ENCODE measurements at regions not wholly inside any gene's neighbourhood (a gene's known extent, or its start where the extent isn't known, plus 50 kb on each side); places are given as distances from the start of the nearest gene placed in this dataset.

DNA sequence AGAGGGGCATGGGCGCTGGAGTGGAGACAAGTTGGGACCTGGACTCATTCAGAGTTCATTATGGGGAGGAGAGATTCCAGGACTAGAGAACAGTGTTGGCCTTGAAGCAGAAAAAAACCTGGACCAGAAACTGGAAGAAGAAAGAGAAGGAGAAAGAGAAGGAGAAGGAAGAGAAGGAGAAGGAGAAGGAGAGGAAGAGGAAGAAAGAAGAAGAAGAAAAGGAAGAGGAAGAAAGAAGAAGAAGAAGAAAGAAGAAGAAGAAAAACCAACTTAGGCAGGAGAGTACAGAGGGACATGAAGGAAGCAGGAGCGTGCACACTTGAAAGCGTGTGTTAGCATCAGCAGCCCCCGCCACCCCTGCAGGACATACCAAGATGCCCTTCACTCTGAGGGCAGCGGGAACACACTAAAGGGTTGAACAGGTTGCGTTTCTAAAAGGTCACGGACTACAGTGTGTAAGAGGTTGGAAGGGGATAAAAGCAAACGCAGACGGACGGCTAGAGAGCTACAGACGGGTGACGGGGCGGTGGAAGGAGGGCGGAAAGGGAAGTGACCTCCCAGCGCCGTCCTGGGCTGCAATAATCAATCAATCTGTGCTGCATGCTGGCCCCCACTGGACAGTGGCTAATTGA is 95.3 kb downstream of the SEC61G start:
- Mint-ChIP-seq H3K27me3 (peaks cover 36% of the 10 kb centered on the region), H3K36me3 (ENCODE audit: low read depth) (no peaks in the 10 kb centered on the region), H3K27ac (no peak overlapping the region), H3K4me3 (peak overlapping the region; percentile 51), H3K4me1 (peaks cover 11% of the 10 kb centered on the region), H3K9me3 (peaks cover 4% of the 10 kb centered on the region)
- no peak for ATAC-seq (replicated peaks)

DNA sequence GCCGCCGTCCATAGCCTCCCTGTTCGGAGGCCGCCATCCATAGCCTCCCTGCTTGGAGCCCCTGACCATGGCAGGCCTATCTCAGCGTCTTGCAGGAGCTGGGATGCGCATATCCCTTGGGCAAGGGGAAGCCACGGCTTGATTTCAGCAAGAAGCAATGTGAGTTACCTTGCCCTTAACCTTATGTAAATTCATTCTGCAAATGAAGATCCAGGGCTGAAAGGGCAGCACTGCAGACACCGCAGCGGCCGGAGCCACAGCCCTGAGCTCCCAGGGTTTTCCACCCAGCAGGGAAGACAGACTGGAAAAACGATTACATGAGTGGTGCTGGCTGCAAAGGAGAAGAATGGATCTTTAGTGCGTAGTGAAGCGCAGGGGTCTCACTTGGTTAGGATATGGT is 95.8 kb downstream of the SEC61G start:
- peaks cover 4% of the 10 kb centered on the region for H3K9me3 Mint-ChIP-seq
- peak overlapping the region; percentile 51 for H3K4me3 Mint-ChIP-seq
- no peak overlapping the region for H3K27ac Mint-ChIP-seq
- H3K4me1 Mint-ChIP-seq: peaks cover 11% of the 10 kb centered on the region
- H3K27me3 Mint-ChIP-seq: peaks cover 36% of the 10 kb centered on the region
- no peaks in the 10 kb centered on the region for H3K36me3 Mint-ChIP-seq (ENCODE audit: low read depth)
- no peak for ATAC-seq (replicated peaks)

GRCh38 chr7:54662701-54663100 is 96.3 kb downstream of the SEC61G start:
- H3K36me3 Mint-ChIP-seq (ENCODE audit: low read depth): no peaks in the 10 kb centered on the region
- H3K4me1 Mint-ChIP-seq: peaks cover 11% of the 10 kb centered on the region
- no peak overlapping the region for H3K27ac Mint-ChIP-seq
- H3K27me3 Mint-ChIP-seq: peaks cover 36% of the 10 kb centered on the region
- no peak overlapping the region for H3K4me3 Mint-ChIP-seq
- H3K9me3 Mint-ChIP-seq: peaks cover 9% of the 10 kb centered on the region
- ATAC-seq (replicated peaks): no peak

DNA sequence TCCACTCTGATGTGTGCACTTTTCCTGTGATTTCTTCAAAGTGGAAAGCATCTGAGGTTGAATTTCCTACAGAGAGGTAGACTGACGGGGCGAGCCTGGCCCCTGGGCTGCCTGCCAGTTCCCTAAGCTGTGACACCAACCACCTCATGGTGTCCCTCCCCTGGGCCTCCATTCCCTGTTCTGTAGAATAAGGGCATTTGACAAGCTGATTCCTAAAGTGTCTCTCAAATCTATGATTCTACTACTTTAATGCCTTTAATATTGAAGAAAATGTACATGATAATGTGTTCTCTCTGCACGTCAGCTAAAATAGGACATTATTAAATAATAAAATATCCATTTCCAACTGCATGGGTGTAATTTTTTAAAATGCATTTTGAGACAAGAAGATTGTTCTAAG is 105.1 kb downstream of the SEC61G start:
- Mint-ChIP-seq H3K9me3 (peaks cover 8% of the 10 kb centered on the region), H3K36me3 (ENCODE audit: low read depth) (no peaks in the 10 kb centered on the region), H3K27ac (no peak overlapping the region), H3K4me3 (no peak overlapping the region), H3K4me1 (no peaks in the 10 kb centered on the region), H3K27me3 (no peaks in the 10 kb centered on the region)
- ATAC-seq (replicated peaks): no peak

GRCh38 chr7:54643064-54643463 is 100.9 kb downstream of the VSTM2A start:
- ATAC-seq (replicated peaks): no peak
- H3K27me3 Mint-ChIP-seq: peaks cover 3% of the 10 kb centered on the region
- no peak overlapping the region for H3K4me3 Mint-ChIP-seq
- no peak overlapping the region for H3K27ac Mint-ChIP-seq
- no peaks in the 10 kb centered on the region for H3K9me3 Mint-ChIP-seq
- no peaks in the 10 kb centered on the region for H3K4me1 Mint-ChIP-seq
- no peaks in the 10 kb centered on the region for H3K36me3 Mint-ChIP-seq (ENCODE audit: low read depth)

DNA sequence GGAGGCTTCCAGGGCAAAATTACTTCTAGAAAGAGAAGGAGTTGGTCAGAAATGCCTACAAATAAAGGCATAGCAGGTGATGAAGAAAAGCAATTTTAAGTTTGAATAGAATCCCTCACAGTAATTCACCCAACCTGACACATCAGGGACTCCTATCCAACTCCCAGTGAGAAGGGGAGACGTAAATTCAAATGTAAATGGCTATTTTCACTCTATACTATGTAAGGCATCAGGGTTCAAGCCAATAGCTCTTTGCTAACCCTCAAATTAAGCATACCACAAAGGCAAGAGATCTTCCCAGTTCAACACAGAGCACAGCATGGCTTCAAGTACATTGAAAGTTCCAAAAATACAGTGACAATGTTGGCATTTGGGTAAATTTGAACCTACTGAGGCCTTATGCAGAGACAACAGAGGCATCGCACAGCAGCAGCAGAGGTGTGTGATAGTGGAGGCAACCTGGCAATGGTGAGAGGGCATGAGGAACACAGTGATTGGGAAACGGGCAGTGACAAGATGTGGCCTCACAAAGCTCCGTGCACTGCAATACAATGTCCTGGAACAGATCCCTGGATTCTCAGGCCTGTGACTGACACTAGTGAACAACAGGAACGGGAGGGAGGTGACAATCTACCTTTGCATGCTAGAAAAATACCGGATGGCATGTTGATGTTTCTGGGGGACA is 95.7 kb downstream of the VSTM2A start:
- Mint-ChIP-seq H3K9me3 (no peaks in the 10 kb centered on the region), H3K36me3 (ENCODE audit: low read depth) (no peaks in the 10 kb centered on the region), H3K4me3 (no peak overlapping the region), H3K27me3 (no peaks in the 10 kb centered on the region), H3K4me1 (no peaks in the 10 kb centered on the region), H3K27ac (no peak overlapping the region)
- ATAC-seq (replicated peaks): no peak

GRCh38 chr7:54632696-54633095 is 90.5 kb downstream of the VSTM2A start:
- Mint-ChIP-seq H3K36me3 (ENCODE audit: low read depth) (no peaks in the 10 kb centered on the region), H3K4me3 (no peak overlapping the region), H3K27me3 (no peaks in the 10 kb centered on the region), H3K27ac (no peak overlapping the region), H3K4me1 (no peaks in the 10 kb centered on the region), H3K9me3 (peaks cover 14% of the 10 kb centered on the region)
- no peak for ATAC-seq (replicated peaks)

DNA sequence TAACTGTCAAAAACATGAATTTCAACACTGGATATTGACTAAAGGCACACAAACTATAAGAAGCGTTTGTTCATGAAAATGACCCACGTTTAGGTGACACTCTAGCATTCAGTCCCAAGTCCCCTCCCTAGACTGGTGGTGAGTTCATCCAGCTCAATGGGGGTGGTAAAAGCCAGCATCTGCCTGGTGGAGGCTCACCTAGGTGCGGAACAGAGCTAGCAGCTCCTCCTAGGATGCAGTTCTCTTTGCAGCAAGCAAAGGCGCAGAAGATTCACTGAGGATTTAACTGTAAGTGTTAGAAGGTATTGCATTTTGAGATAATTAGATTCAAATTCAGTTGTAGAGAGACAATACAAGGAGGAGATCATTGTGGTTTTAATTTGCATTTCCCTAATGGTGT is 87.6 kb downstream of the VSTM2A start:
- Mint-ChIP-seq H3K9me3 (peaks cover 14% of the 10 kb centered on the region), H3K4me1 (no peaks in the 10 kb centered on the region), H3K27ac (no peak overlapping the region), H3K27me3 (no peaks in the 10 kb centered on the region), H3K36me3 (ENCODE audit: low read depth) (no peaks in the 10 kb centered on the region), H3K4me3 (no peak overlapping the region)
- ATAC-seq (replicated peaks): no peak

DNA sequence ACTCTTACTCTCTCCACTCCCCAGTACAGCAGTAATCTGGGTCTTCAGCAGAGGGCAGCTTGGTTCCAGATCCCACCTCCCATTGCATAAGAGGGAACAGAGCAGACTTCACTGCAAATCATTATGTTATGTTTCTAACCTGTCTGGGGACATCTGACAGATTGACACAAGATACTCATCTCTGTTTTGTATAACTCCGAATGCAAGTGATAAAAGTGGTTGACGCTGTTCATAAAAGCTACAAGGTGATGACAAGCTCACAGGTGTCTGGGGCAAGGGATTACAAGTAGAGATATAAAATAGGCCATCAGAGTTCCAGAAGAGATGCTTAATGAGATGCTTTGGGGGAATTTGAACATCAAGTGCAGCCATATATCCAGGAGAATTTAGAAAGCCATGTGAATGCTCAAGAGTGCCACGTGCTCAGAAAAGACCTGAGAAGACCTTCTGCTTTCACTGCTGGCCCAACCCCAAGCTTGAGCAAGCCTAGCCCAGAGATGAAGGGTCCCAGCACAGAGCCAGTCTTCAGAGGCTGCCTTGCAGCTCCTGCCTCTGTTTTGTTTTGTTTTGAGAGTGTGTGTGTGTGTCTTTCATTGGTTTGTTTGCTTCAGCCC is 80.6 kb downstream of the VSTM2A start:
- Mint-ChIP-seq H3K4me3 (no peak overlapping the region), H3K27ac (no peak overlapping the region), H3K4me1 (no peaks in the 10 kb centered on the region), H3K36me3 (ENCODE audit: low read depth) (no peaks in the 10 kb centered on the region), H3K9me3 (peaks cover 5% of the 10 kb centered on the region), H3K27me3 (no peaks in the 10 kb centered on the region)
- no peak for ATAC-seq (replicated peaks)
